Left colon (tissue), 2 donors: ENCODE measurements at regions not wholly inside any gene's neighbourhood (a gene's known extent, or its start where the extent isn't known, plus 50 kb on each side); places are given as distances from the start of the nearest gene placed in this dataset.
A peak's percentile ranks its signal among the peaks of the same experiment; 100 is the strongest.

Experiments
- ATAC-seq: fragments of 200-7000 bp; cut with Tn5 transposase; one replicate; pipeline ENCODE4 v1.9.1; 2020; ENCODE audit warnings: mild to moderate bottlenecking, moderate library complexity
- DNase-seq, 2 donors: peaks; one replicate each; pipeline ENCODE4 v3.0.0-alpha.2; 2020
- intact Hi-C, 2 donors: fragments of 100-400 bp; cut with DNase I in 1 of 2; cut with micrococcal nuclease in 1 of 2; formaldehyde crosslinking; loops; one replicate each; pipeline versions ENCODE4 v1.11.2 to v1.14.0; 2022; cut with DNase I, micrococcal nuclease
- donor health status: DM: no; HTN: no; CAD: no.
- donor health status: DM: yes; HTN: yes; CAD: no.

- ATAC-seq (no peak), DNase-seq (no peak)
- intact Hi-C loops, result no loop called here
These were observed 166.6 kb downstream of the DKK2 start for GRCh38 chr4:106869551-106869950.

- intact Hi-C loops, result no loop called here
- ATAC-seq (no peak), DNase-seq (no peak)
These were observed 167.6 kb downstream of the DKK2 start for GRCh38 chr4:106868381-106869035.

DNA sequence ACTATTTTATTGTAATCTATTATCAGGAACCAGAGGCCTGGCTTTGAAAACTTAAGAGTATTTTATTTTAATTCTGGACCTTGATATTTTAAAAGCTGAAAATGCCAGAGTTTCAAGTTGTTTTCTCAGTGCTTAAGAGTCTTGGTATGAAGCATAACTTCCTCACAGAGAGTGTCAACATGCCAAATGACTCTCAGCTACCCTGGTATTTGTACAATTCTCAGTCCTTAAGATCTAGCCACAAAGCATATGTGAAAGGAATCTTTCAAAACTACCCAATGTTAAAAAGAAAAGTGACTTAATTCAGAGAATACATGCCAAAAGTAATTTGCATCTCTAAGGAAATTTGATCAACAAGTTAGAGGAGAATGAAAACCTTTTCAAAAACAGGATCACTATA is 171.9 kb downstream of the DKK2 start:
- intact Hi-C loops, result no loop called here
- ATAC-seq (no peak), DNase-seq (no peak)

GRCh38 chr4:106854569-106855351 is 181.4 kb downstream of the DKK2 start:
- ATAC-seq (no peak), DNase-seq (no peak)
- intact Hi-C loops, result no loop called here

DNA sequence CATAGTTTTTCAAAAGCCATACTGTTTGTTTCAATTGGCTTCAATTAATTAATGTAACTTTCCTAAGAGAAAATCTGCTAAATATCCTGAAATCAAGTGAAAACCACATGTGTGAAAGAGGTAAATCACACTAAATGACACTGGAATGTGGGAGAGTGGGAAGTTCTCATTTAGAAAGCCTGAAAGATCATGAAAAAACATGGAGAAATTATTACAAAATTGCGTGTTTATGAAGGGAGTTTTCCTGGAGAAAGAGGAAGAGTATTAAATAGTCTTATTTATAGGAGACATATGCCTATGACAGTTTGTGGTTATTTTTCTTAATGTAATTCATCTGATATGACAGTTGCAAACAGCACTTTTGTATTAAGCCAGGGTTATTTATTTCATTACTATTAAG is 183.7 kb downstream of the DKK2 start:
- intact Hi-C loops, result no loop called here
- DNase-seq (no peak), ATAC-seq (no peak)

DNA sequence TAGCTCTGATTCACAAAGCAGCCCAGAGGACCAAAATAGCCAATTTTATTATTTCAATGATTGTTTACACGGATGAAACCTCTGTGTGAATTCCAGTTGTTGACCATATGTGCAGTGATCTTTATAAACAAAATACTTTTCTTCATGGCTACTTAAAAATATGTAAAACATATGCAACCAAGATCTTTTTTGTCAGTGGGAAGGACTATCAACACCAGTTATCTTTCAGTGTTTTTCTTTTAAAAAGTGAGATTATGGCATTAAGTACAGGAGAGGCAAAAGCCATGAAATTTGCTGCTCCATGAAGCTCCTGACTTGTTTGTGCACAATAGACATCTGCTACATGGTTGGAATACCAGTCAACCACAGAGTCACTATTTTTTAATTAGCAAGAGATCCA is 184.4 kb downstream of the DKK2 start:
- no peak for DNase-seq
- no peak for ATAC-seq
- intact Hi-C loops, result no loop called here

DNA sequence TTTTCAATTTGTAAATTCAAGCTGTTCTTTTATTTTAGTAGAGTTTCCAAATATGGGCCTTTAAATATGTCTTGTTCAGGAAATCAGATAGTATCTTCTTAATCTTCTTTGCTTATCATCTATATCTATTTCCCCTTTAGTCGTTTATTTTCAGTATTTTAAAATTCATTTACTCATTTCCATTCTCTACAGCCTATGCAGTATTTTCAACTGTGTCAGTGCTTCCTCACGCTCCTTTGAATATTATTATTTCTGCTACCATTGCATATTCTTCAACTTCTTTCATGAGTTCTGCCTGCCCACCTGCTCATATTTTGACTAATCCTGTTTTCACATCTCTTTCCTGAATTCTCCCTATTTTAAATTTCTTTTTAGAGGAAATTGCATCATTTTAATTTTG is 185.4 kb downstream of the DKK2 start:
- no peak for ATAC-seq
- intact Hi-C loops, result no loop called here

GRCh38 chr4:106835919-106836318 is 200.2 kb downstream of the DKK2 start:
- no peak for DNase-seq
- intact Hi-C loops, result no loop called here
- no peak for ATAC-seq

More for the DNA sequence above, 185.4 kb downstream of the DKK2 start:
- no peak for DNase-seq

DNA sequence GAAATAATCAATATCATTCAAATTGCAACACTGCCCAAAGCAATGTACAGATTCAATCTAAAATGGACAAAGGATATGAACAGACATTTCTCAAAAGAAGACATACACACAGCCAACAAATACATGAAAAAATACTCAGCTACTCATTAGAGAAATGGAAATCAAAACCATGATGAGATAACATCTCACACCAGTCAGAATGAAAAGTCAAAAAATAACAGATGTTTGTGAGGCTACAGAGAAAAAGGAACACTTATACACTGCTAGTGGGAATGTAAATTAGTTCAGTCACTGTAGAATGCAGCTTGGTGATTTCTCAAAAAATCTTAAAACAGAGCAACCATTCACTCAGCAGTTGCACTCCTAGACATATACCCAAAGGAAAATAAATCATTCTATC is 205.2 kb downstream of the DKK2 start:
- no peak for DNase-seq
- intact Hi-C loops, result no loop called here
- ATAC-seq, result no peak

DNA sequence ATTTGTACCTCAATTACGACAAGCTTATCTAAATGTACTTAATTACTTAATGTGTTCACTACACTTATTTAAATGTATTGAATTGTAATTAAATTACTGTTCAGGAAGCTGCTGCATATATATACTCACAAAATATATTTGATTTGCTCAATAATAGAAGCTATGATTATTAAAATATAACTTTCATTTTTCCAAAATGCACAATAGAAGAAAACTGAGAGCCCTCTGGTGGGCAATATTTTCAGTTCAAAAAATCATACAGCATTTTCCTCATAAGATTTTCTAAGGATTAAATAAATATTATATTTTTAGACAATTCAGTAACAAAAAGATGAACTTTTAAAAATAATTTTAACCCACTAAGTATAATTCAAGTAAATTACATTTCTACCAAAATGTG is 217.3 kb downstream of the DKK2 start:
- intact Hi-C loops, result no loop called here
- ATAC-seq (no peak), DNase-seq (no peak)

DNA sequence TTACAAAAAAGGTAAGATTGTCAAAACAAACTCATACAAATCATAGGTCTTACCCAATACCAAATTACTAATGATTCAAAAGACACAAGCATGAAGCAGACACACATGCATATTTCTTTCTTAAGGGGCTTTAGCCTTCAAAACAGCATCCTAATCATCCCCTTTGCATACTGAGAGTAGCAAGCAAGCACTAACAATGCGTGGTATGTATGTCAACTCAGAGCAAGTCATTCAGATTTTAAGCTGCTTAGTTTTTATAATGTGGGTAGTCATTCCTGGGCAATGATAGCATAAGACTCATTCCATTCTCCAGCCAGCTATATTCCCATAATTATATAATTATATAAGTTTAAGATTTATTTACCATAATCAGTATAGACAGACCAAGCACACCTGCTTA is 219.6 kb downstream of the DKK2 start:
- ATAC-seq, result no peak
- intact Hi-C loops, result no loop called here
- DNase-seq, result no peak

DNA sequence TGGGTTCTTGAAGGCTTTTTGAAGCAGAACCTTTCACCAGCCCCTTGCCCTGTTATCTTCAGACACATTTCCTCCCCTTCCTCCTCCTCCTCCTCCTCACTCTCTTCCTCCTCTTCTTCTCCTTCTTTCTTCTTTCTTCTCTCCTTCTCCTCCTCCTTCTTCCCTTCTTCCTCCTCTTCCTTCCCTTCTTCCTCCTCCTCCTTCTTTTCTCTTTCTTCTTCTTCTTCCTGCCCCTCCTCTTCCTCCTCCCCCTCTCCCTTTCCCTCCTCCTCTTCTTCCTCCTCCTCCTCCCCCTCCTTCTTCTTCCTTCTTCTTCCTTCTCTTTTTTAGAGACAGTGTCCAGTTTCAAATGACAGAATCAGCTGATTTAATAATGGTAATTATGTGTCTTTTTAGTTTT is 226.0 kb downstream of the DKK2 start:
- ATAC-seq, result no peak

DNA sequence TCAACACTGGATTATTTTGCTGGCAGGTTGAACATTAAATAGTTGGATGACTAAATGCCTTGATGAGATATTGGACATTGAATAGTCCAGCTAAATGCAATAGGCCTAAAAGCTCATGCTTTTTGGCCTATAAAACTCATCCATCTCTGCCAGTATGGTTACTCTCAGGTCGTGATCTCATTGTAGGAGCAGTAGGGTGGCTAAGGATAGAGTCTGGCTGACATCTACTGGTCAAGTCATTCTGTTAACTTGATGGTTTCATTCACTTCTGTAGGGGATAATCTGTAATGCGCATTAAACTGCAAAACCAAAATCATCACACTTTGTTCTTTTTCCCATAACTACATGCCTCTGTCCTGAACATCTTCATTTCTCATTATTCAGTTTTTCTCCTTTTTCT is 227.0 kb downstream of the DKK2 start:
- no peak for DNase-seq
- peak; percentile 79 for ATAC-seq
- intact Hi-C loops, result loop anchor here in 1 of 2 donors (5.0 kb wide), 1 partner anchor 442 kb away; the partner anchor contains the start of gene GIMD1

More for the DNA sequence above, 226.0 kb downstream of the DKK2 start:
- intact Hi-C loops, result no loop called here
- DNase-seq, result no peak

DNA sequence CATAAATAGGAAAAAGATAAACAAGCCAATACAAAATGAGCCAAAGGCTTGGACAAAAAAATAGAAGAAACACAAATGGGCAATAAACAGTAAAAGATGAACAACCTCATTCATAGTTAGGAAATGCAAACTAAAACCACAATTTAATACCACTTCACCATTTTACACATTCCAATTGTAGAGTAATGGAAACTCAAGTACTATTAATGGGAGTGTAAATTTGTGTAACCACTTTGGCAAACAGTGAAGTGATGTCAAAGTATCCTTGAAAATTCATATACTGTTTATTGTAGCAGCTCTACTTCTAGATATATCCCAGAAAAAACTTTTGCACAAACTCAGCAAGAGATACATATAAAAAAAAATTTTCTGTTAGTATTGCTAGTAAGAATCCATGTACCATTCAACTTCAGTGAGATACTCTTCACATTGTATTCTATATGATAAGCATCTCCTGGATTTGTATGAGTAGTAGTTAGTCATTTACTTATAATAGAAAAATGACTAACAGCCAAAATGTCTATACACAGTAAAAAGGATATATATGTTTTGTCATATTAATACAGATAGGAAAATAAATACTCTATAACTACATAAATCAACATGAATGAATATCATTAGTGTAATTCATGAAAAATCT is 229.8 kb downstream of the DKK2 start:
- ATAC-seq, result no peak
- no peak for DNase-seq
- intact Hi-C loops, result loop anchor here in 1 of 2 donors (5.0 kb wide), 1 partner anchor 439 kb away; the partner anchor contains the start of gene GIMD1

DNA sequence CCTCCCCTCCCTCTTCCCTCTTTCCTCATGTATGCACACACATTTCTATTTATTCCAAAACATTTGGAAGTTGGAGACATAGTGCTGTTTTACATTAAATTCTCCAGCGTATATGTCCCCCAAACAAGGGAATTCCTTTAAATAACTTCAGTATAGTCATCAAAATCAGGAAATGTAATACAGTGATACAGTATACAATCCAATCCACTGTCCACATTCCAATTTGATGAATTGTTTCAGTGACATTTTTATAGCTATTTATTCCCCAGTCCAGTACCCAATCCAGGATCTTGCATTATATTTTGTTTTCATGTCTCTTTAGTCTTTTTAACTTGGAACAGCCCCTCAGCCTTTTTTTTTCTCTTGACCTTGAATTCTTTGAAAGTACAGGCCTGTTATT is 233.0 kb downstream of the DKK2 start:
- no peak for ATAC-seq
- DNase-seq, result no peak
- intact Hi-C loops, result no loop called here

- intact Hi-C loops, result no loop called here
- ATAC-seq (no peak), DNase-seq (no peak)
These were observed 234.7 kb downstream of the DKK2 start for GRCh38 chr4:106801386-106801785.

- DNase-seq (no peak), ATAC-seq (no peak)
- intact Hi-C loops, result no loop called here
These were observed 239.2 kb downstream of the DKK2 start for GRCh38 chr4:106796876-106797275.

DNA sequence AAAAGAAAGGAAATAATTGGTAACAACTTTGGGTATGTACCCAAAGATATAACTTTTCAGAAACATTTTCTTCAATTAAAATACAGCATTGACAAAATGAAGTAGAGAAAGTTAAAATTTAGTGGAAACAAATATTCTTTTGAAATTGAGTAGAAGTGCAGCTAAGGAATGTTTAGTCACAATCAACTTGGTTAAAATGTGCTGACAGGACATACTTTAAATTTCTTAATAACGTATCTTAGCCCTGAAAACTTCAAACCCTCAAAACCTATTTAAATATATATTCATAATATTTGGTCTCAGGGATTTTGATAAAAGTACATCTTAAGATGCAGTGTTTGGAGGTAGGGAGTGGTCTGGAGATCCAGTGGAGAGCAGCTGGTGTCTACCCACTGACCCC is 240.8 kb downstream of the DKK2 start:
- no peak for ATAC-seq
- intact Hi-C loops, result no loop called here
- DNase-seq, result no peak

DNA sequence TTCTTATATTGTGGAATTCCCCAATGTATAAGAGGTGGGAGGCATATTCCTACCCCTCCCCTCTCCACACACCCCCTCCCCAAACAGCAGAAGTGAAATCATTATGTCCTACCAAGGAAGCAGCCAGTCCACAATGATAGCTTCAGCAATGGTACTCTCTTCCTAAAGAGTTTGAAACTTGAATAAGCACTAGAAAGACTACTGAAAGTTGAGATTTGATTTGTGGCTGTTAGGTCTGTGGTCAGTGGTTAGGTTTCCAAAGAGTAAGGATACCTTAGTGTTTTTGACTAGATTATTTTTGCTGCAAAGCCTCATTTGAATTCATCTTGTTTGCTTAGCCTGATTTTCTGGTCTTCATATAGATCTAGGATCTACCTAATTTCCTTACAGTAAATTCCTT is 242.2 kb downstream of the DKK2 start:
- ATAC-seq, result no peak
- intact Hi-C loops, result no loop called here
- DNase-seq, result no peak

GRCh38 chr4:106775636-106776035 is 260.5 kb downstream of the DKK2 start:
- intact Hi-C loops, result no loop called here
- ATAC-seq, result no peak
- no peak for DNase-seq
